Neural progenitor cell (in vitro differentiated cells): ENCODE measurements at regions not wholly inside any gene's neighbourhood (a gene's known extent, or its start where the extent isn't known, plus 50 kb on each side); places are given as distances from the start of the nearest gene placed in this dataset.

Source experiments
- DNase-seq: peaks from one replicate; pipeline ENCODE4 v3.0.0-alpha.2; 2016; ENCODE audit warnings: low spot score
- H2AFZ ChIP-seq: fragments of 200-600 bp; sonication (generic); replicated peaks from 2 replicates; pipeline ENCODE4 v1.6.1; 2016; ENCODE audit warnings: antibody characterized with exemption
- H3F3A ChIP-seq: fragments of 200-600 bp; sonication (generic); 2 replicates; pipeline ENCODE4 v1.6.1; 2016; ENCODE audit warnings: antibody characterized with exemption, low read depth
- H3K27ac ChIP-seq: fragments of 200-600 bp; sonication (generic); 2 replicates; pipeline ENCODE4 v1.5.1; 2016; ENCODE audit warnings: mild to moderate bottlenecking
- H3K27me3 ChIP-seq: fragments of 200-600 bp; sonication (generic); 2 replicates; pipeline ENCODE4 v1.6.1; 2016; ENCODE audit warnings: mild to moderate bottlenecking, moderate library complexity
- H3K36me3 ChIP-seq: fragments of 200-600 bp; sonication (generic); 2 replicates; pipeline ENCODE4 v1.5.1; 2016
- H3K4me1 ChIP-seq: fragments of 200-600 bp; sonication (generic); 2 replicates; pipeline ENCODE4 v1.6.1; 2016; ENCODE audit warnings: mixed run types
- H3K4me2 ChIP-seq: fragments of 200-600 bp; sonication (generic); 2 replicates; pipeline ENCODE4 v1.6.1; 2016
- H3K4me3 ChIP-seq: fragments of 200-600 bp; sonication (generic); 2 replicates; pipeline ENCODE4 v1.5.1; 2016
- H3K79me2 ChIP-seq: fragments of 200-600 bp; sonication (generic); 2 replicates; pipeline ENCODE4 v1.6.1; 2016; ENCODE audit warnings: low read depth
- H3K9ac ChIP-seq: fragments of 200-600 bp; sonication (generic); 2 replicates; pipeline ENCODE4 v1.6.1; 2016
- H3K9me3 ChIP-seq: fragments of 200-600 bp; sonication (generic); 2 replicates; pipeline ENCODE4 v1.5.1; 2016; ENCODE audit warnings: low read depth
- H4K20me1 ChIP-seq: fragments of 200-600 bp; sonication (generic); 2 replicates; pipeline ENCODE4 v1.6.1; 2016; ENCODE audit warnings: low read depth
- H3K27ac Mint-ChIP-seq: 3 replicates; pipeline ENCODE4 v1.8.0; 2021; ENCODE audit warnings: mixed read lengths
- H3K27me3 Mint-ChIP-seq: 2 replicates; pipeline ENCODE4 v1.8.0; 2022; ENCODE audit warnings: low read depth, mild to moderate bottlenecking, inconsistent platforms, moderate library complexity, mixed read lengths; ENCODE audit not compliant: insufficient read depth
- H3K36me3 Mint-ChIP-seq: 3 replicates; pipeline ENCODE4 v1.8.0; 2021; ENCODE audit warnings: mixed read lengths
- H3K4me1 Mint-ChIP-seq: 3 replicates; pipeline ENCODE4 v1.8.0; 2021; ENCODE audit warnings: mixed read lengths
- H3K4me3 Mint-ChIP-seq: 3 replicates; pipeline ENCODE4 v1.8.0; 2021; ENCODE audit warnings: mild to moderate bottlenecking, moderate library complexity, mixed read lengths
- H3K9me3 Mint-ChIP-seq: 3 replicates; pipeline ENCODE4 v1.8.0; 2020; ENCODE audit warnings: mixed read lengths
- CTCF ChIP-seq: fragments of 200-600 bp; sonication (generic); IDR thresholded peaks from 2 replicates; pipeline ENCODE4 v1.5.1; 2017; ENCODE audit warnings: antibody characterized with exemption, mild to moderate bottlenecking
- EZH2 ChIP-seq: fragments of 200-600 bp; sonication (generic); IDR thresholded peaks from 2 replicates; pipeline ENCODE4 v1.6.1; 2017; ENCODE audit warnings: antibody characterized with exemption, mild to moderate bottlenecking, moderate library complexity
- EZH2phosphoT487 ChIP-seq: fragments of 200-600 bp; sonication (generic); IDR thresholded peaks from 2 replicates; pipeline ENCODE4 v1.6.1; 2017; ENCODE audit warnings: antibody characterized with exemption

DNA sequence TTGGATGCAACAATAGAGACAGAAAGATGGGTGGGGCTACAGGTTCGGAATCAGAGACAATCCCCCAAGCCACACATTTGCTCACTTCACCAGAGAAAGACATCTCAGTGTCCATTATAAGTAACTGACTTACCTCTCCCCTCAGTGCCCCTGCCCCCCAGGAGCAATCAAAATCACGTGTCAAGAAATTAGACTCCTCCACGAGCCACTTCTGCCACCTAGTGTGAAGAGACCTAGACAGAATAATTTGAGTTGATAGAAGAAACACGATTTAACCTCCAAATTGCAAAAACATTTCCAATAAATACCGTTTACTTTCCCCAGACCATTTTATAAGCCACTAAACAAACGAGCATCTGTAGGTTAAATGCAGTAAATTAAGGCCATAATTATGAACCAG is 123.2 kb downstream of the SLC30A10 start:
- H3K27me3 ChIP-seq: no peaks in the 10 kb centered on the region
- no peak overlapping the region for H3K4me3 ChIP-seq
- no peak for TF ChIP-seq CTCF
- no peak for TF ChIP-seq EZH2phosphoT487
- TF ChIP-seq EZH2: no peak
- H3K9me3 Mint-ChIP-seq: peaks cover 3% of the 10 kb centered on the region
- no peaks in the 10 kb centered on the region for H3K9me3 ChIP-seq
- H3K4me3 Mint-ChIP-seq: no peak overlapping the region
- no peaks in the 10 kb centered on the region for H4K20me1 ChIP-seq
- H3K9ac ChIP-seq: no peak overlapping the region
- H3K27ac Mint-ChIP-seq: no peak overlapping the region
- no peak overlapping the region for H2AFZ ChIP-seq
- H3K36me3 ChIP-seq: no peaks in the 10 kb centered on the region
- no peaks in the 10 kb centered on the region for H3K36me3 Mint-ChIP-seq
- H3K79me2 ChIP-seq: no peaks in the 10 kb centered on the region
- no peak for DNase-seq
- H3K4me1 Mint-ChIP-seq: peaks cover 4% of the 10 kb centered on the region
- H3K4me1 ChIP-seq: no peaks in the 10 kb centered on the region
- no peak overlapping the region for H3K27ac ChIP-seq
- H3K4me2 ChIP-seq: no peak overlapping the region
- H3F3A ChIP-seq: no peaks in the 10 kb centered on the region
- no peaks in the 10 kb centered on the region for H3K27me3 Mint-ChIP-seq

GRCh38 chr1:219801156-219801820 is 127.1 kb downstream of the SLC30A10 start:
- no peaks in the 10 kb centered on the region for H3K36me3 Mint-ChIP-seq
- no peak overlapping the region for H3K4me3 ChIP-seq

DNA sequence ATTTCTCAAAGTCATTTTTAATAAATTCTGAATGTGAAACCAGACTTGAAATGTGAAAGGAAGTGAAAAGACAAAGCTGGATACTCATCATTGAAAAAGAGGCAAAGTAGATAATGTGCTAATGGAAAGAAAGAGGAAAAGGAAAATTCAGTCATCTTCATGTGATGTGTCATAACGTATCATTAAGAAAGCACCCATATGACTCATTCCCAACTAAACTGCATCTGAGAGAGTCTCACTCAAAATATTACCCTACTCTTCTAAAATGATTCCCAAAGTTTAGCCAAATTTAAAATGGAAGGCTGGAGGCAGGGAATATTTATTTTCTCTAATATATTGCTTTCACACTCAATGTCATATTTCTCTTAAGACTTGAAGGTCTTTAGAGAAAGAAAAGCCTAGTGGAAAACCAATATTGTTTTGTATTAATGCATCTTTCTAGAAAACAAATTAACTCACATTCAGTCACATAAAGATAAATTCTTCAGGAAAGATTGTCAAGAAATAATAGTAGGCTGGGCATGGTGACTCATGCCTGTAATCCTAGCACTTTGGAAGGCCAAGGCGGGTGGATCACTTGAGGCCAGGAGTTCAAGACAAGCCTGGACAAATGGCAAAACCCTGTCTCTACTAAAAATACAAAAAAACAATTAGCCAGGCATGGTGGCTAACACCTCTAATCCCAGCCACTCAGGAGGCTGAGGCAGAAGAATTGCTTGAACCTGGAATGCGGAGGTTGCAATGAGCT is 129.9 kb downstream of the SLC30A10 start:
- H3K9me3 ChIP-seq: no peaks in the 10 kb centered on the region
- H3K4me1 Mint-ChIP-seq: peaks cover 32% of the 10 kb centered on the region
- no peaks in the 10 kb centered on the region for H3K79me2 ChIP-seq
- H3K36me3 Mint-ChIP-seq: no peaks in the 10 kb centered on the region
- H3K4me3 ChIP-seq: no peak overlapping the region
- no peaks in the 10 kb centered on the region for H3K27me3 ChIP-seq
- H3K9ac ChIP-seq: no peak overlapping the region
- no peaks in the 10 kb centered on the region for H4K20me1 ChIP-seq
- no peaks in the 10 kb centered on the region for H3K36me3 ChIP-seq
- H3K27ac ChIP-seq: no peak overlapping the region
- peaks cover 5% of the 10 kb centered on the region for H3K27me3 Mint-ChIP-seq
- no peak overlapping the region for H3K4me2 ChIP-seq
- no peak for DNase-seq
- H3K4me1 ChIP-seq: peaks cover 3% of the 10 kb centered on the region
- H3K4me3 Mint-ChIP-seq: no peak overlapping the region
- no peak overlapping the region for H3K27ac Mint-ChIP-seq
- H3F3A ChIP-seq: no peaks in the 10 kb centered on the region
- peaks cover 5% of the 10 kb centered on the region for H3K9me3 Mint-ChIP-seq
- H2AFZ ChIP-seq: no peak overlapping the region
- TF ChIP-seq EZH2phosphoT487: no peak
- TF ChIP-seq EZH2: no peak
- TF ChIP-seq CTCF: no peak

More at GRCh38 chr1:219801156-219801820, 127.1 kb downstream of the SLC30A10 start:
- TF ChIP-seq EZH2: no peak
- no peak for TF ChIP-seq CTCF
- TF ChIP-seq EZH2phosphoT487: no peak
- H2AFZ ChIP-seq: no peak overlapping the region
- H3K36me3 ChIP-seq: no peaks in the 10 kb centered on the region
- H3K4me2 ChIP-seq: no peak overlapping the region
- no peak overlapping the region for H3K9ac ChIP-seq
- H3K27me3 Mint-ChIP-seq: peaks cover 2% of the 10 kb centered on the region
- H3K4me1 ChIP-seq: no peaks in the 10 kb centered on the region
- no peak overlapping the region for H3K4me3 Mint-ChIP-seq
- no peaks in the 10 kb centered on the region for H3F3A ChIP-seq
- DNase-seq: no peak
- no peak overlapping the region for H3K27ac Mint-ChIP-seq
- H3K9me3 Mint-ChIP-seq: peaks cover 3% of the 10 kb centered on the region
- no peaks in the 10 kb centered on the region for H4K20me1 ChIP-seq
- no peaks in the 10 kb centered on the region for H3K27me3 ChIP-seq
- H3K9me3 ChIP-seq: no peaks in the 10 kb centered on the region
- H3K27ac ChIP-seq: no peak overlapping the region
- H3K79me2 ChIP-seq: no peaks in the 10 kb centered on the region
- H3K4me1 Mint-ChIP-seq: peaks cover 6% of the 10 kb centered on the region
